NCI-H2029 (cell line): ENCODE measurements at regions not wholly inside any gene's neighbourhood (a gene's known extent, or its start where the extent isn't known, plus 50 kb on each side); places are given as distances from the start of the nearest gene placed in this dataset.
A peak's percentile ranks its signal among the peaks of the same experiment; 100 is the strongest.

ENCODE experiments used
- DNase-seq: peaks from one replicate; lab custom pipeline; 2025; lab: John Stamatoyannopoulos, UW

- DNase-seq: no peak
Measured at GRCh38 chr2:226652983-226653765, 146.4 kb downstream of the IRS1 start.

- no peak for DNase-seq
Measured at GRCh38 chr2:226652369-226652768, 147.3 kb downstream of the IRS1 start.

DNA sequence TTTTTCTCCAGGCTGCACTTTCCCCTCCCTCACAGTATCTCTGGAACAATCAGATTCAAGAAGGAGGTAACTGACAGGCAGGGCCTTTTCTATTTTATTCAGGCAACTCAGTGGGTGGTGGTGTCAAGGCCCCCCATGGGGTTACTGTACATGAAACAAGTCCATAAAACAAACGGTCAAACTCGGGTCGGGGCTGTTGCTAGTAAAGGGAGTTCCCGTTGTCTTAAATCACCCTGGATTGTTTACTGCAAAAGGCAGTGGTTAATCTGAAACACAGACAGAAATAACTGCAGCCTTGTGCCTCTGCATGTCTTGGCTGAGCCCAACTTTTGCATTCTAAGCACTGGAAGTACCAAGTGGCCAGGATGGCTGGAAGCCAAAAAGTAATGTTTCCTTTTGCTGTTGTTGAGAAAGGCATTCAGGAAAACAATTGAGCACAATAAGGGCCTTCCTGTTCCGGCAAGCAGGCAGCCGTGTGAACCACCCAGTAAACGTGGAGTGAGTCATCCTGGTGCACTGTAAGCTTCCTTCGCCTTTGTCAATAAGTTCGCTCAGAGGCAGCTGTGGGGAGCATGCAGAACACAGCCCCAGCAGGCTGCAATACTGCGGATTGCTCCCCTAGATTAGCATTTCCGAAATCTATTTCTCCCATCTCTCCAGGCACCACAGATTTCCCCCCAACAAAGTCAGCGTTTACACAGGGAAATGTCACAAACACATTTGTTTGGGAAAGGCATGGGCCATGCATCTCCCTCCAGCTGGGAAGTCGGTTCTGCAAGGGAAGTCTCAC is 149.6 kb downstream of the IRS1 start:
- peak; percentile 53 for DNase-seq

GRCh38 chr2:226649201-226649600 is 150.4 kb downstream of the IRS1 start:
- no peak for DNase-seq

- no peak for DNase-seq
Measured at GRCh38 chr2:226647621-226648518, 151.8 kb downstream of the IRS1 start.

DNA sequence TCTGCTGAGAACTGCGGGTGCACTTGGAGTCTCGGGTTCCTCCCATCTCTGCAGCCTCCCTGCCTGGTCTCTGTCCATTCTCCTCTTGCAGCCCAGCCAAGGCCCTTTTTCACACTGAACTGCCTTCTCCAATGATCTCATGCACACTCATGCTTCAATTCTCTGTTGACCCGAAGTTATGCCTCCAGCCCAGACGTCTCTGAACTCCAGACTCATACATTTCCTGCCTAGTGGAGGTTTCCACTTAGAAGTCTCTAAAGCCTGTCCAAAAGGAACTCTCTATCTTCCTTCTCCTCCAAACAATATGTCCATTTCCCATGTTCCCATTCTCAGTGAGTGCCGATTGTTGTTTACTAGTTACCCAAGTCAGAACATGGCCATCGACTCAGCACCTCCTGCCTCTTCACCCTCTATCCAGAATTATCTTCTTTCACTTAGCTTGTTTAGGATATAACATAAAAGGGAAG is 155.2 kb downstream of the IRS1 start:
- no peak for DNase-seq

- no peak for DNase-seq
Measured at GRCh38 chr2:226643946-226644282, 155.7 kb downstream of the IRS1 start.

GRCh38 chr2:226643030-226643945 is 156.3 kb downstream of the IRS1 start:
- DNase-seq: no peak

DNA sequence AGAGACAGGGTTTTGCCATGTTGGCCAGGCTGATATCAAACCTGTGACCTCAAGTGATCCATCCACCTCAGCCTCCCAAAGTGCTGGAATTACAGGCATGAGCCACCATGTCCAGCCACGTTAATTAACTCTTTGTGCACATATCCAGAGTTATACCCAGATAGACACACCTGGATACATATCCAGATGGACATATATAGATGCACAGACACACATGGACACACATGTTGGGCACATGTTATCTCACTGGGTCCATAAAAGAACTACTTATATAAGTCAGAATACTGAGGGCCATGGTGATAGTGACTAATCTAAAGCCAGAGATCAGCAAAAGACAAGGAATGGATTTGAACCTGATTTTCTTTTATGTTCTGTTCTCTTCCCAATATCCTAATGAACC is 158.6 kb downstream of the IRS1 start:
- no peak for DNase-seq

GRCh38 chr2:226640501-226640900 is 159.1 kb downstream of the IRS1 start:
- DNase-seq: no peak

DNA sequence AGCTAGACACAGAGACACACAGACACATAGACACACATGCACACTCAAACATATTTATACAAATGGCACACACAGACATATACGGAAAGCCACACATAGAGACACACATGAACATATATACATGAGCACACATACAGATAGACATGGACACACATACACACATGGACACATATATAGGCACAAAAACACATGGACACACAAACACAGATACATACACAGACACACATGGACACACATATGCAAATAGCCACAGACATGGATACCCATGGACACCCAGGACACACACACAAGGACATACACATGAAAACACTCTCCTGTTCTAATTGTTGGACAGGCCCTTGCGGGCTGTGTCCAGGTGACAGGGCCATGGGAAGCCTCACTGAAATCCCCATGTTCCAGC is 160.1 kb downstream of the IRS1 start:
- no peak for DNase-seq

GRCh38 chr2:226638576-226638975 is 161.0 kb downstream of the IRS1 start:
- no peak for DNase-seq

- no peak for DNase-seq
Measured at GRCh38 chr2:226637383-226637782, 162.2 kb downstream of the IRS1 start.

DNA sequence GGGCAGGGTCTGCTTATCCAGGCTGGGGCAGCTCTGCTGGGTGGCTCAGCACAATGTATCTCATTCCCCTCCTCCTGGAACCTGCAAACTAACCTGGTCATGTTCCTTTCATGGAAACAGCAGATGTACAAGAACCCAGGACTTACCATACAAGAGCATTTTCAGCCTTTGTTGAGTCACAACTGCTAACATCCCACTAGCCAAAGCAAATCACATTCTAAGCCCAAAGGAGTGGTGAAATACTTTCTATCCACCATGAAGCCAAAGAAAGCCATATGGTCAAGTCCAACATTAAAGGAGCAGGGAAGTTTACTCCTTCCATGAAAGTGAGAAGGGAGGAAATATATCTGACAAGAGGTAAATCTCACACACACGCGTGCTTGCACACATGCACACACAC is 163.0 kb downstream of the IRS1 start:
- DNase-seq: no peak

- DNase-seq: no peak
Measured at GRCh38 chr2:226634943-226635604, 164.5 kb downstream of the IRS1 start.

GRCh38 chr2:226631671-226632070 is 167.9 kb downstream of the IRS1 start:
- DNase-seq: no peak

DNA sequence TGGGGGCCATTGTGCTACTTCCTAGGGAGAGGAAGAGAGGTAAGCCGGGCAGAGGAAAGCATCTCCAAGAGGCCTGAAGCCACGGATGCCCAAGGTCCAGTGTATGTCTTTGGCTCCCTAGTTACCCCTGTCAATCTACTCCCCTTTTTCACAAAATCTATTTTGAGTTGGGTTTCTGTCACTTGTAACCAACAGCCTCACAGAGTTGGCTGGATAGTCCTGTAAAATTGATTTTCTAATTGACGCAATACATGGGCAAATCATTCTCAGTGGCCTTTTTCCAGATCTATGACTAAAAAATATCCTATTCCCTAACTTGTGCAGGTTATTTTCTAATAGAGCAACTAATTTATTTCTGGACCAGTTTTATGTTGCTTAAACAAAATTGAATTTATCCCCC is 168.4 kb downstream of the IRS1 start:
- no peak for DNase-seq

- DNase-seq: no peak
Measured at GRCh38 chr2:226625946-226626345, 173.7 kb downstream of the IRS1 start.

DNA sequence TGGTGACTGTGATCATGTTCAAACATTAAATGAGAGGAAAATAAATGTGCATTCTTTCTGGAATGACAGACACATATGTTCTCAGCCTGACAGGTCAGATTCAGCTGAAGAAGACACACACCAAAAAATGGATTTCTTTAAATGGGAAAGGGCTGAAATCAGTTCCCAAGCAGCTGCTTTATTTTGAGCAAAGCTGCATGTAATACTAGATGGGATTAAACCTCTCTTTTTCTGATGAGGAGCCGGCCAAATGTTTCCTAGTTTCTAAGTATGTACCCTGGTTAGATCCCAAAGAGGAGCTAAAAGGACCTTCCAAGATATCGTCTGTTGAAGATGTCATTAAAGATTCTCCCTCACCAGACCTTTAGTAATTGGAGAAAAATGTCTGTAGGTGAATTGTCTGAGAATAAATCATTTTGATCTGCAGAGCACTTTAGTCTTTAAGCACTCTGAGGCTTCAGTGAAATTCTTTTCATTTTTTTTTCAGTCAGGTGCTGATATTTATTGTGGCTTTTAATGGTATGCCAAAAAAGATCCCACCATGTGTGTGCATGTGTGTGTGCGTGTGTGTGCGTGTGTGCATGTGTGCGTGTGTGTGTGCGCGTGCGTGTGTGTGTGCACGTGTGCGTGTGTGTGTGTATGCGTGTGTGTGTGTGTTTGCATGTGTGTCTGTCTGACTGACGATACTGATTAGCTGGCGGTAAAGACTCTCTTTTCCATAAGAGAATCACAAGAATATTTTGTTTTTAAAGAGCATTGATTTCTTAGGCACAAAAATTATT is 175.8 kb downstream of the IRS1 start:
- DNase-seq: no peak

DNA sequence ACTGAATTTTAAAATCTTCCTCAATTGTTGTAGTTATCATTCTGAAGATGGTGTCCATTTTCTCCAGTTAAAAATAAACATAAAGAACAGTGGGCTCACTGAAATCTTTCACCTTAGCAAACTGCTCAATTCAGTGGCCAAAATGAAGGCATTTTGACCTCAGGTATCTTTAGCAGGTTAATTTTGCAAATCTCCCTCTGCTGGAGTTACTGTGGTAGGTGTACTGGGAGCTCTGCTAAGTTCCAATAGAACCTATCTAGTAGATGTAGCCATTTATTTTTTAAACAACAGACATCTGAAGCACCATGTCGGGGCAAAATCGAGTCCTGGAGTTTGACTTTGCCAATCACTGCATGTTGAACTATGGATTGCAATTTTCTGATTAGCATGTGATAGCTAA is 177.1 kb downstream of the IRS1 start:
- DNase-seq: no peak
